HG03520 (cell line): ENCODE measurements at regions not wholly inside any gene's neighbourhood (a gene's known extent, or its start where the extent isn't known, plus 50 kb on each side); places are given as distances from the start of the nearest gene placed in this dataset.
"Not testable (repeated sequence)": the region's sequence is repeated elsewhere in the genome, so short reads cannot be mapped to it uniquely, and the experiment has no call there.

Experiments used
- ATAC-seq: cut with Tn5 transposase; IDR thresholded peaks from one replicate; pipeline ENCODE4 v1.9.1; 2021; ENCODE audit warnings: mild to moderate bottlenecking, moderate library complexity; ENCODE audit not compliant: unreplicated experiment

DNA sequence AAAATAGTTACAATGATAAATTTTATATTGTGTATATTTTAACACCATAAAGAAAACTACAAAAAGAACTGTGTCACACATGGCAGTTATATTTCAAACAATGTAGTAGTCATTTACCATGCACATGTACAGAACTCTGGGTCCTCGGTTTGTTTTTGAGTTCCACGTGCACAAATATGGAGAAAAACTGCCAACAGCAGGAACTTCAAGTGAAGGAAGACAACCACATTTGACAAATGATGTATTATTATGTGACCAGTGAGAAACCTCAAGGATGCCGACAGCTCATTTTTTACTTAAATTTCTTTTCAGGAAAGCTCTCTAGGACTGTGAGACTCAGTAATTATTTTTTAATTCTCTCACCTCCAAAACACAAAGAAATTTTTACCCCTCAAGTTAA is 244.2 kb upstream of the USP15 start:
- ATAC-seq = no peak

DNA sequence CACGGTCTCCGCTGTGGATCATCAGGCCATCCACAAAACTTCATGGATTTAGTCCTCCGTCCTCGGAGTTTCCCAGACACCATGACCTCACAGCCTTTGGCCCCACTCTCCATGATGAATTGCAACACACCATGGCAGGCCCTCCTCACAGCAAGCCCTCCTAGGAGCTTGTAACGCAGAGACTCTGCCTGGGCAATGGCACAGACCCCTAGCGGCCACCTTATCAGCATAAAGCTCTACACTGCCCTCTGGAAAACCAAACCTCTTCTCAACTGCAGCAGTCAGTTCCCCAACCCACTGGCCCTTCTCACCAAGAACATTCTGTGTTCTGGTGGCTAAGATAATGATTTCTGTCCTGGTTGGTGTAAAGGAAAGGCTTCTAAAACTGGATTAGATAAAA is 238.4 kb upstream of the USP15 start:
- ATAC-seq = no peak

GRCh38 chr12:62028536-62028935 is 231.7 kb upstream of the USP15 start:
- ATAC-seq = no peak

GRCh38 chr12:62032870-62033269 is 227.3 kb upstream of the USP15 start:
- no peak for ATAC-seq

- ATAC-seq = no peak
Measured at GRCh38 chr12:62044450-62045135, 215.6 kb upstream of the USP15 start.

DNA sequence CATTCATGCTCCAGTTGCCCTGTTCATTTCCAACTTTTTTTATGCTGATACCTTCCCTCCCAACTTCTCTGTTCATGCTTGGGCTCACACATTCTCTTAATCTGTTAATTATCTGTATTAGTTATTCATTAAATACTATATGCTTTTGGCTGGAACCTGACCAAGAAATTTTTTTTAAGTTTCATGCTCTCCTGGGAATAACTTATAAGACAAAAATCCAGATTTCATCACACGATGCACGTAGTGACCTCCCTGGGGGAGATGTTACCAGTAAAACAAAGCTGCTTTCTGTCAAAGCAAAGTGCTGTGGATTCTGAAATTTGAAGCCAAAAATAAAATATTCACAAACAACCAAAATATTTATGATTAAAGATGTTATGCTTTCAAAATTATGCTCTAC is 215.0 kb upstream of the USP15 start:
- no peak for ATAC-seq

GRCh38 chr12:62050785-62051184 is 209.4 kb upstream of the USP15 start:
- no peak for ATAC-seq

GRCh38 chr12:62069976-62070375 is 190.2 kb upstream of the USP15 start:
- ATAC-seq = no peak

- ATAC-seq = not testable (repeated sequence)
Measured at GRCh38 chr12:62073236-62073635, 187.0 kb upstream of the USP15 start.

DNA sequence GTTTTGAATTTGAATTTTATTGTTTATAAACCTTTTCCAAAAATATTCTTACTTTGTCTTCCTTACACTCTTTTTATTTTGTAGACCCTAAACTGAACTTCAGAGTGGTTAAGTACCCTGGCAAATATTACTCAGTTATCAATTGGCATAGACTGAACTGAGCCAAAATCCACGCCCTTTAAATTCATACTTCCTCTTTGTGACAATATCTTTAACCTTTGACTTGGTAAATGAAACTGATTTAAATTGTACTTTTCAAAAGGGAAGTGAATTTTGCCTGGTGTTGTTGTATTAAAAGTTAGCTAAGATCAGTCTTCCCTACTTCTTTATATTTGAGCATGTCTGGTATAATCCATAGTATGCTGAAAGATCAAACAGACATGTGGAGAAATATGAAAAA is 184.3 kb upstream of the USP15 start:
- no peak for ATAC-seq

GRCh38 chr12:62078020-62078419 is 182.2 kb upstream of the USP15 start:
- ATAC-seq = no peak

DNA sequence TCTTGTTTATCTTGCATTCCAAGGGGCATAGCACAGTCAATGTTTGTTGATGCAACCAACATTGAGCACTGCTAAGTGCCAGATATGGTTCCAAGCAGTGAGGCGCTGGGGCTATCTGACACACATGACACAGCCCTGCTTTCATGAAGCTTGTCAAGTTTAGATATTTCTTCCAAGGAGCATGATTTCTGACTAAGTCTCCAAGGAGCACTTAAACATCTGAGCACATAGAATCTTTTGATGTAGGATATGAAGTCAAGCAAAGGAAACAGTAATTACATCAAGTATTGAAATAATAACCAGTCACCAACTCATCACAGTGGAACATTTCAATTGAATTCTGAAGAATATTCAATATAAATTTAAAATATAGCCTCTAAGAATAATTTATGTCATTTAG is 177.8 kb upstream of the USP15 start:
- ATAC-seq = no peak

DNA sequence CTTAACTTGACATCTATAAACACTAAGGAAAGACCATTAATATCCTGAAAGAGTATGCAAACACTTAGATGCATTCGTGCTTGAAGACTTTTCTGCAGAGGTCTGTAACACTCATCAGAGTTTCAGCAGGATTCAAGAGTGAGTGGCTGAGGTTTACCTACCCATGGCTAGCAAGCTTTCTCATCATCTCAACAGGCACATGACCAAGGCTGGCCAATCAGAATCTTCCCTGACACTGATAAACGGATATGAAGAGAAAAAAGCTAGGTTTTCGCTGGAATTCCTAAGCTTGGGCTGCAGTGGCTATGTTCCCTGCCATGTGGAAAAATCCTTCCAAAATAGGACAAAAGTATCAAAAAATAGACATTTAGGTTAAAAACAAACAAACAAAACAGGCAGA is 162.1 kb upstream of the USP15 start:
- ATAC-seq = no peak

GRCh38 chr12:62103748-62104147 is 156.5 kb upstream of the USP15 start:
- ATAC-seq = no peak

- ATAC-seq = no peak
Measured at GRCh38 chr12:62106547-62107185, 153.5 kb upstream of the USP15 start.

- no peak for ATAC-seq
Measured at GRCh38 chr12:62113366-62114011, 146.7 kb upstream of the USP15 start.

GRCh38 chr12:62116986-62117385 is 143.2 kb upstream of the USP15 start:
- no peak for ATAC-seq

DNA sequence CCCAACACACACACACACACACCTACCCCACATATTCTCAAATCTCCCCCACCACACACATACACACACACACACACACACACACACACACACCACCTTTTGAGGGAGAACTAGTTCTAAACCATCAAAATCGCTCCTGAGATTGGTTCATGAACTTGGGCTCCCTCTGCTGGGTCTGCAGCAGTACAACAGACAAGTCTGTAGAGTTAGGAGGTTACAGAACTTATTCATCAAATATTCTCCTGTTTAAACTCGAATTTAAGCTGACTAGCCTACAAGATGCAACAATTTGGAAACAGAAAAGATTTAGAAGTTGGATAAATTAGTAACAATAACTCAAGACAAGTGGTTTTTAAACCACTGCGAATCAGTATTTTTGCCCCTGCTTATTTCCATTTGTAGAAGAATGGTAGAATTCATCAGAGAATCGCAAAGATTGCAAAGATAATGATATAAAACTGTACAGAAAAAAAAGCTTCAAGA is 136.4 kb upstream of the USP15 start:
- peak; percentile 89 for ATAC-seq

GRCh38 chr12:62127516-62127915 is 132.7 kb upstream of the USP15 start:
- ATAC-seq = no peak

GRCh38 chr12:62128175-62128975 is 131.8 kb upstream of the USP15 start:
- no peak for ATAC-seq

- no peak for ATAC-seq
Measured at GRCh38 chr12:62129291-62129690, 130.9 kb upstream of the USP15 start.
